ENCODE measurements at regions not wholly inside any gene's neighbourhood (a gene's known extent, or its start where the extent isn't known, plus 50 kb on each side); places are given as distances from the start of the nearest gene placed in this dataset.

DNA sequence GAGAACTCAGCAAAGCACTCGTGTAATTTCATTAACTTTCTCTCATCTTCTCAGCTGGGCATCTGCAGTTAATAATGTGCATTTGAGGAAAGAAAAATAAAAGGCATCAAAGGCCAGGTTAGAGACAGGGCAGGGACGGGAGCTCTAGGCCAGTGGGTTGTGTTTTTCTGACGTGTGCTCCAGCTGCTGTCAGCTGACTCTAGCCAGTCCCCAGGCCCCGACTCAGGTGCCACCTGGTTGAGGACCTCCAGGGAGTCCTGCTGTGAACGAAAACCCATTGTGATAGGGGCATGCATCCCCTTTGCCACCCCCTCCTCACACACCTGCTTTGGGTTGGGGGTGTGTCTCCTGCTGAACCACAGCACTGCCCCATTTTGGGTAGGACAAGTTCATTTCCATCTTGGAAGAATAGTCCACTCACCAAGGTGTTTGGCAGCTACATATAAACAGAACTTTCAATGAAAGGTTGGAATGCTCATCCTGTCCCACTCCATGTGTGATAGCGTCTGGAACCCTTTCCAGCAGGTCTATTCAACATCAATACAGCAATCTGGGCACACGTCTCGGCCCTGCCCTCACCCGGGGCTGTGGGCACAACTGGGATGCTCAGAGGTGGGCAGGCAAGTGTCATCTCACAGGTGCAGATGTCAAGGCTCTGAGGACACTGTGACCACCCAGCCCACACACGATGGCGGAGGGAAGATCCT lies 146.1 kb upstream of the FAM20C start:
- Mint-ChIP-seq H3K9me3 (no peaks in the 10 kb centered on the region), H3K4me1 (ENCODE audit: low read depth in 2 of 2) (no peaks in the 10 kb centered on the region)

DNA sequence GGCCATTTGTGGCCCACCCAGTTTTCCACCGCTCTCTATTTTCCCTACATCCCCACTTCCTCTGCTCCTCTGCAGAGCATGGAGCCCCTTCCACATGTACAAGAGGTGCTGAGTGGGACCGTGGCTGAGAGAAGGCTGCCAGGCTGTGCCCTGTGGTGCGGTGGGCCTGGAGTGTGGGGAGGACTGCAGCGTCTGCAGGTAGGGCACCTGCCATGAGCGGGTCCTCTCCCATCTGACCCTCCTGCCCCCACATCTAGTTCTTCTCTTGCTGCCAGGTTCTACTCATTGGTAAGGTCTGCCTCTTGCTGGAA lies 145.6 kb upstream of the FAM20C start:
- Mint-ChIP-seq H3K4me3 (no peak overlapping the region), H3K36me3 (no peaks in the 10 kb centered on the region), H3K27ac (no peak overlapping the region), H3K4me1 (ENCODE audit: low read depth in 2 of 2) (no peaks in the 10 kb centered on the region), H3K27me3 (peaks cover 9 to 35% of the 10 kb centered on the region in 2 donors), H3K9me3 (no peaks in the 10 kb centered on the region)
- ATAC-seq (peak in 1 of 2 donors; percentile 14), DNase-seq (ENCODE audit: low spot score) (no peak)

More for the DNA sequence above, 146.1 kb upstream of the FAM20C start:
- no peaks in the 10 kb centered on the region for H3K36me3 Mint-ChIP-seq
- H3K27me3 Mint-ChIP-seq, result peaks cover 9 to 40% of the 10 kb centered on the region in 2 donors
- ATAC-seq, result peak in 1 of 2 donors; percentile 11
- H3K27ac Mint-ChIP-seq, result no peak overlapping the region
- no peak for DNase-seq (ENCODE audit: low spot score)
- H3K4me3 Mint-ChIP-seq, result no peak overlapping the region

DNA sequence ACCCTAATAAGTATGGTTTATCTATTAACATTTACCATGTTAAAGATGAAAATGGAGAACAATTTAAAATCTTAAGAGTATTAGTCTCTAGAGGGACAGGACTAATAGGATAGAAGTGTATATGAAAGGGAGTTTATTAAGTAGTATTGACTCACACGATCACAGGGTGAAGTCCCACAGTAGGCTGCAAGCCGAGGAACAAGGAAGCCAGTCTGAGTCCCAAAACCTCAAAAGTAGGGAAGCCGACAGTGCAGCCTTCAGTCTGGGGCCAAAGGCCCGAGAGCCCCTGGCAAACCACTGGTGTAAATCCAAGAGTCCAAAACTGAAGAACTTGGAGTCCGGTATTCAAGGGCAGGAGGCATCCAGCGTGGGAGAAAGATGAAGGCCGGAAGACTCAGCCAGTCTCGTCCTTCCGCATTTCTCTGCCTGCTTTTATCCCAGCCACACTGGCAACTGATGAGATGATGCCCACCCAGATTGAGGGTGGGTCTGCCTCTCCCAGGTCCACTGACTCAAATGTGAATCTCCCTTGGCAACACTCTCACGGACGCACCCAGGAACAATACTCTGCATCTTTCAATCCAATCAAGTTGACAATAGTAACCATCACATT lies 140.8 kb upstream of the FAM20C start:
- ATAC-seq, result no peak
- H3K27ac Mint-ChIP-seq, result no peak overlapping the region
- no peaks in the 10 kb centered on the region for H3K36me3 Mint-ChIP-seq
- no peaks in the 10 kb centered on the region for H3K4me1 Mint-ChIP-seq (ENCODE audit: low read depth in 2 of 2)
- H3K9me3 Mint-ChIP-seq, result no peaks in the 10 kb centered on the region
- DNase-seq (ENCODE audit: low spot score), result no peak
- no peak overlapping the region for H3K4me3 Mint-ChIP-seq
- H3K27me3 Mint-ChIP-seq, result peaks cover 6 to 16% of the 10 kb centered on the region in 2 donors

DNA sequence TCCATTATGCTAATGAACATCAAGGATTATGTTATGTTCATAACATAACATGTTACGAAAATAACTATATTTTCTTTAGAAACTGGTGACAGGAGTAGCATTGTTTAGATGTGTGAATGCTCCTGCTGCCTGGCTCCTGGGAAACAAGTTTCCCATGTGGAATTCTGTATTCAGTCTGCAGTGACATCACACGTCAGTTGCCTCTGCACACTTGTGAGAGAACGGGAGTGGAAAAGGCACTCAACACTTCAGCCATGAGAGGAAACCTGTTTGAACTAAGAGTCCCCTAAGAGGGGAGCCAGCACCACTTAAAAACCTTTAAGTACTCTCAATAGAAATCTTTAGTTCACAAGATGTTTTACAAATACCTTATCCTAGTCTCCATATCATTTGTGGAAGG lies 140.3 kb upstream of the FAM20C start:
- DNase-seq (ENCODE audit: low spot score) (no peak), ATAC-seq (no peak)
- Mint-ChIP-seq H3K36me3 (no peaks in the 10 kb centered on the region), H3K4me3 (no peak overlapping the region), H3K27me3 (peaks cover 6 to 11% of the 10 kb centered on the region in 2 donors), H3K27ac (no peak overlapping the region), H3K9me3 (no peaks in the 10 kb centered on the region), H3K4me1 (ENCODE audit: low read depth in 2 of 2) (no peaks in the 10 kb centered on the region)

DNA sequence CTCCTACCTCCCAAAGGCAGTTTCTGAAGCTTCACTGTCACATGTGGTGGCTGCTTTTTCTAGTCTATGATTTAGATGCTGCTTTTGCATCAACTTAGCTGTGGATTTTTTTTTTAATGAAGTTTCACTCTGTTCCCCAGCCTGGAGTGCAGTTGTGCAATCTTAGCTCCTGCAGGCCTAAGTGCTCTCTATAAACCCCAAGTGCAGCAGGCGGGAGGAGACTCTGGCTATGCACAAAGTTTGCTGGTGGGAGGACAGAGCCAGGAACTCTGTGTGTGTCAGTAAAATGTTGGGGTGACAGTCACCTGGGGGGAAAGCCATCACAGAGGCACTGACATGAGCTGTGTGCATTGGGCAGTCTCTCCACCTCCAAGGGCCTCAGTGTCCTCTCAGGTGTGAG lies 138.8 kb upstream of the FAM20C start:
- no peak overlapping the region for H3K4me3 Mint-ChIP-seq
- no peak for ATAC-seq
- DNase-seq (ENCODE audit: low spot score), result no peak
- H3K4me1 Mint-ChIP-seq (ENCODE audit: low read depth in 2 of 2), result no peaks in the 10 kb centered on the region
- peaks cover 6 to 9% of the 10 kb centered on the region in 2 donors for H3K27me3 Mint-ChIP-seq
- no peaks in the 10 kb centered on the region for H3K9me3 Mint-ChIP-seq
- no peak overlapping the region for H3K27ac Mint-ChIP-seq
- H3K36me3 Mint-ChIP-seq, result no peaks in the 10 kb centered on the region

DNA sequence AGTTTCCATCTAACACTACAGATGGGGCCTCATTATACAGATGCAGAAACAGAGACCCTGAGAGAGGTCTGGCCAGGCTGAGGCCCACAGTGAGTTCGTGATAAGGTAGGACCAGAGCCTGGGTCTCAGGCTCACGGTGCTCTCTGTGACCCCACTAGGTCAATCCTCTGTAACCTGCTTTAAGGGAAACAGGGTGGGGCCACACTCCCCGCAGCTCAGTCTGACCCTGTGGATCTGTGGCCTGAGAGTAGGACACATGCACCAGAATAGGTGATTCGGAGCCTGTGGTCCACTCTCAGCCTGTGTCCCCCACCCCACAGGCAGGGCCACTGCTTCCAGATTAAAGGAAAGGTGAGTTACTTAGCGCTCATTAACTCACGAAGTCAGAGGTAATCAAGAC lies 137.8 kb upstream of the FAM20C start:
- ATAC-seq, result no peak
- H3K9me3 Mint-ChIP-seq, result no peaks in the 10 kb centered on the region

DNA sequence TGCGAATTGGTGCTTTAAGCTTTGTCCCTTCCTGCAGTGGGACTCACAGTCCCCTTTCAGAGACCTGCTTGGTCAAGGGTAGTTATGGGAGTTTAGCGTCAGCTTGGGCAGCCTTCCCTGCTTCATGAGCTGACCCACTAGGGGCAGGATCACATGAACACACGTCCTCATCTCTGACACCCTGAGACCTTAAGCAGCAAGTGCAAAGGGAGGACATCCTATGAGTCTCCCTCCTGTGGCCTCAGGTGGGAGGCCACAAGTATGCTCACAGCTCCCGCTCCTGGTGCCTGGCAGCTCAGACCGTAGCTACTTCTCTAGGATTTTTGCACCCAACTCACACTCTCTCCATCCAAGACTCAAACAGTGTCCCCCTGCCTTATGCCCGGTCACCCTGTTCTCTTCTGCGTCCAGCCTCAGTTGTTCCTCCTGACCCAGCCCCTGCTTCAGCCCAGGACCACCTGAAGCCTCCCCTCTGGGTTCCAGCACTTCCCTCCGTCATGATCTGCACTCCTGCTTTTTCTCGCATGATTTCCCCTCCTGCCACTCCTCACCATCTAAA lies 136.6 kb upstream of the FAM20C start:
- H3K27me3 Mint-ChIP-seq, result peaks cover 6% of the 10 kb centered on the region in 2 donors
- ATAC-seq (no peak), DNase-seq (ENCODE audit: low spot score) (no peak)
- H3K36me3 Mint-ChIP-seq, result no peaks in the 10 kb centered on the region
- no peak overlapping the region for H3K27ac Mint-ChIP-seq
- H3K4me1 Mint-ChIP-seq (ENCODE audit: low read depth in 2 of 2), result no peaks in the 10 kb centered on the region
- no peaks in the 10 kb centered on the region for H3K9me3 Mint-ChIP-seq
- H3K4me3 Mint-ChIP-seq, result no peak overlapping the region

More for the DNA sequence above, 137.8 kb upstream of the FAM20C start:
- H3K36me3 Mint-ChIP-seq, result no peaks in the 10 kb centered on the region
- no peaks in the 10 kb centered on the region for H3K4me1 Mint-ChIP-seq (ENCODE audit: low read depth in 2 of 2)
- H3K4me3 Mint-ChIP-seq, result no peak overlapping the region
- H3K27ac Mint-ChIP-seq, result no peak overlapping the region
- H3K27me3 Mint-ChIP-seq, result peaks cover 6 to 9% of the 10 kb centered on the region in 2 donors
- no peak for DNase-seq (ENCODE audit: low spot score)

DNA sequence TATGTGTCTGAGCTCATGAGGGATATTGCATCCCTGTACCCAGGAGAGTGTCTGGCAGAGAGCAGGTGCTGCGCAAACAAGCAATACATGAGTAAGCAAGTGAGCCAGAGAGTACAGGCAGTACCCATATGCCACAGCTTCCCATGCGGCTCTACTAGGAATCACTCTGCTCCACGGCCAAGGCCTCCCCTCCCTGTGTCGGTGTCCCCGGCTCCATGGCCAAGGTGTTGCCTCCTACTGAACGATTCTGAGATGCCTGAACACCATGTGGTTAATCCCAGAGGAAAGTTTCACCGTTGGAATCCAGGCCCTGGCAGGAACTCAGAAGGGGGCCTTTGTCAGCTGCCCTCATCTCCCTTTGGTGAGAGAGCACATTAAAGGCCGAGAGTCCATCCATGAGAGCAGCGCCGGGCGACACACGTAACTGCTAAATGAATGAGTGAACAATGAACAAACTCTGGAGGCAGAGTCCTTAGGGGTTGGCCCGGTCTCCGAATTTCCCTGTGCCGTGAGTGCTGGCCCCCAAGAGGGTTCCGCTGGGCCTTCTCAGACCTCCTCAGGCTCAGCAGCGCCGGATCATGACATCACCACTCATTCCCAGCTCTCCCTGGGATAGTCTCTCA lies 136.0 kb upstream of the FAM20C start:
- no peak for DNase-seq (ENCODE audit: low spot score)
- no peak for ATAC-seq
- H3K27me3 Mint-ChIP-seq, result peaks cover 0 to 6% of the 10 kb centered on the region in 2 donors
- H3K9me3 Mint-ChIP-seq, result no peaks in the 10 kb centered on the region
- no peak overlapping the region for H3K27ac Mint-ChIP-seq
- no peak overlapping the region for H3K4me3 Mint-ChIP-seq
- no peaks in the 10 kb centered on the region for H3K36me3 Mint-ChIP-seq
- H3K4me1 Mint-ChIP-seq (ENCODE audit: low read depth in 2 of 2), result no peaks in the 10 kb centered on the region

DNA sequence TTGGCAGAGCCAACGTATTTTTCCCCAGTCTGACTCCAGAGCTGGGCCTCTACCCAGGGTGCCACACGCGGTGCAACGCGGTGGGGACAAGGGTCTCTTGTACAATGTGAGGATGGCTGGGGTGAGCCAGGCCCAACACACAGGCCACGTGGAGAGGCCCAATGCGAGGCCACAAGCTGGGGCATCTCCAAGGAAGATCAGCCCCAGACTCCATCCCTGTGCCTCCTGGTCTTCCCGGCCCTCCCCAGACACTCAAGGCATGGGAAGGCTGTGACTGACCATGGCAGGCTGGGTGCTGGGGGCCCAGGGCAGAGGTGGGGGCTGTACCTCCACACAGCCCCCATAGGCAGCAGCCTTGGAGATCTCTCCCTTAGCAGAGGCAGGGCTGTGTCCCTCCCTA lies 135.3 kb upstream of the FAM20C start:
- no peak overlapping the region for H3K4me3 Mint-ChIP-seq

DNA sequence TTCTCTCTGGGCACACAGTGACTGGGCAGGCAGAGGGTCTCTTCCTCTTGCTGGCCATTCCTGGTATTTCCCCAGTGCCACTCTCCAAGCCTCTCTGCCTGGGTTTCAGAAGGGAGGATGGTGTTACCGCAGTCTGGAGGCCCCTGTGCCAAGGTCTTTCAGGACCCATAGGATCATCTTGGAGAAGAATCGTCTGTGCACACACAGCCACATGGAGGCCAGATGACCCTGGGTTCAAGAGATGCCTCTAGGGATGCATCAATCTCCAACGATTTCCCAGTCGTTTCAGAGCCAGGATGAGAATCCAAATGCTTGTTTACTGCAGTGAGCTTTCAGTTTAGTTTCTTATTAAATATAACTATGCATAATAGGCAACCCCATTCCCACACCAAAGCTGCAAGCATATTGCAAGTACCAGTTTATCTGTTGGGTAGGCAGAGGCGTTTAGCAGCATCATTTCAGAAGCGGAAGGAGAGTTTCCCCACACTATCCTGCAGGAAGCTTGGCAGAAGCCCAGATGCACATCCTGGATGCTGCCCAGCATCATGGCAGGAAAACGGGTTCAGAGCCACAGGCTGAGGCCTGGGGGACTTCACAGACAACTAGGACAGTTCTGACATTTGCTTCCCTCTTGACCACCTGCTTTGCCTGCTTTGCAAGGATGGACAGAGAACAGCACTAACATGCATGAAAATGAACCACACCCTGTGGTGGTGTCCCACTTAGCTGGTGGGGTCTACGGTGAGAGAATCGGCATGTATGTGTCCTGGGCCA lies 134.7 kb upstream of the FAM20C start:
- Mint-ChIP-seq H3K4me3 (no peak overlapping the region), H3K9me3 (no peaks in the 10 kb centered on the region), H3K27me3 (peaks cover 0 to 6% of the 10 kb centered on the region in 2 donors), H3K27ac (no peak overlapping the region), H3K4me1 (ENCODE audit: low read depth in 2 of 2) (no peaks in the 10 kb centered on the region), H3K36me3 (no peaks in the 10 kb centered on the region)
- no peak for DNase-seq (ENCODE audit: low spot score)
- no peak for ATAC-seq

More for the DNA sequence above, 135.3 kb upstream of the FAM20C start:
- no peaks in the 10 kb centered on the region for H3K9me3 Mint-ChIP-seq
- H3K27ac Mint-ChIP-seq, result no peak overlapping the region
- H3K36me3 Mint-ChIP-seq, result no peaks in the 10 kb centered on the region
- H3K27me3 Mint-ChIP-seq, result peaks cover 0 to 6% of the 10 kb centered on the region in 2 donors
- no peaks in the 10 kb centered on the region for H3K4me1 Mint-ChIP-seq (ENCODE audit: low read depth in 2 of 2)
- peak in 1 of 2 donors; percentile 34 for ATAC-seq
- no peak for DNase-seq (ENCODE audit: low spot score)

DNA sequence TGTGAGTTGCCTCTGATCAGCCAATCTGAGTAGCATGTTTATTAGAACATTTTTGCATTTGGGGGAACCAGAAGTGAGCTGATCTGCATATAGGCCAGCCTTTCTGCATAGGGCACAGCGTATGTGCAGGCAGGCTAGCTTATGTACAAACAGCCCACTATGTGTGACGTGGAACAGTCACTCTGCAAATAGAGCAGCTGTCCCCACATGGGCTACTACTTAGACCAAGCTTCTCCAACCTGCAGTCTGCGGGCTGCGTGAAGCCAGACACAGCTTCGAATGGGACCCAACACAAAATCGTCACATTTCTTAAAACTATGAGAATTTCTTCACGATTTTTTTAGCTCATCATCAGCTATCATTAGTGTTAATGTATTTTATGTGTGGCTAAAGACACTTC lies 134.1 kb upstream of the FAM20C start:
- DNase-seq (ENCODE audit: low spot score) (no peak), ATAC-seq (no peak)
- Mint-ChIP-seq H3K9me3 (no peaks in the 10 kb centered on the region), H3K4me1 (ENCODE audit: low read depth in 2 of 2) (no peaks in the 10 kb centered on the region), H3K27me3 (peaks cover 0 to 6% of the 10 kb centered on the region in 2 donors), H3K36me3 (no peaks in the 10 kb centered on the region), H3K27ac (no peak overlapping the region), H3K4me3 (no peak overlapping the region)

DNA sequence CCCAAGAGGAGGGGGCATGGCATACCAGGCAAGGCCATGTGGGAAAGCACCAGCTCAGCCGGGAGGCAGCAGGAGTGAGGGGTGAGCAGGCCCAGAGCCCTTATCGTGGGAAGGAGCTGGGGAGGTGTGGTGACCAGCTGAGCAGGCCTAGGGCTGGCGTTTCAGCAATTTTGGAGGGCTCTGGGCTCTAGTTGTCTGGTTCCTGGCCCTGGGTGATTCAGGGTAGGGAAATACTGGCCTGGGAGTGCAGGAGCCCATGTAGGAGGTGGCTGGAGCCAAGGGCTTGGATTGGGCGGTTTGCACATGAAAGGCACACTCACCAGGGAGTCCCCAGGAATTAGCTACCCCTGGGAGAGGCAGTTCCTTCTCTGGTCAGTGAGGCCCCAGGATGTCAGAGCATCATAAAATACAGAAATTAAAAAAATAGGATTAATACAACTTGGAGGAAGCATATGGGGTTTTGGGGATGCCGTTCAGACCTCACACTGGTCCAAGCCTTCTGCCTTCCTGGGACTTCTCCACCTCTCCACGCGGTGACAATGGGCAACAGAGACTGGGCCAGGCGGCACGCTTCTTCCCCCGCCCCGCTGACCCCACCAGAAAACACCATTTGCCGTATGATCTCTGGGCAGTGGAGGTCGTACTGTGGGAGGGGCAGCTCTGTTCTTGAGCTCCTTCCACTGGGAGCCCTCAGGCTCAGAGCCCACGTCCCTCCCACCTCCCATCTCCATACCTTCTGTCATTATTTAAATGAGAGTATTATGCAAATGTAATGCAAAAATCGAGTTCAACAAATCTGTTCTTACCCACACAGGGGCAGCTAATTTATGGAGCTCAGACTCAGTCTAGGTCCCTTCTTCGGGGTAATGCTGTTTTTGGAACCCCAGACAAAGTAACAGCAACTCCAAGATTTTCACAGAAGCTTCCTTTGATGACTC lies 133.0 kb upstream of the FAM20C start:
- ATAC-seq (no peak), DNase-seq (ENCODE audit: low spot score) (no peak)
- H3K4me1 Mint-ChIP-seq (ENCODE audit: low read depth in 2 of 2), result no peaks in the 10 kb centered on the region
- H3K27me3 Mint-ChIP-seq, result peaks cover 0 to 6% of the 10 kb centered on the region in 2 donors
- H3K9me3 Mint-ChIP-seq, result no peaks in the 10 kb centered on the region
- H3K4me3 Mint-ChIP-seq, result no peak overlapping the region
- no peaks in the 10 kb centered on the region for H3K36me3 Mint-ChIP-seq
- H3K27ac Mint-ChIP-seq, result no peak overlapping the region

Data from natural killer cell treated with Interleukin-12 subunit alpha and Interleukin-12 subunit beta and Interleukin-15 and Interleukin-18, amount 100 ng/mL, for 72 hours (primary cell).